Natural killer cell (primary cell): ENCODE measurements at regions not wholly inside any gene's neighbourhood (a gene's known extent, or its start where the extent isn't known, plus 50 kb on each side); places are given as distances from the start of the nearest gene placed in this dataset.
"Not testable (repeated sequence)": the region's sequence is repeated elsewhere in the genome, so short reads cannot be mapped to it uniquely, and the experiment has no call there.

Source experiments
- ATAC-seq, 3 donors: fragments of 150-1000 bp in 2 of 3; fragments of 200-7000 bp in 1 of 3; cut with Tn5 transposase; 1 replicate in 1 of 3; 2 replicates in 2 of 3; pipeline ENCODE4 v1.10.0; 2021; ENCODE audit warnings: mild to moderate bottlenecking in 2 of 3, moderate library complexity in 2 of 3
- DNase-seq, 2 donors: peaks; one replicate each; pipeline versions ENCODE4 v3.0.0 to v3.0.0-alpha.2; 2013 to 2021; ENCODE audit warnings: mixed read lengths in 1 of 2
- H3K27ac ChIP-seq: one replicate; pipeline ENCODE4 v1.5.1; 2013; ENCODE audit warnings: mild to moderate bottlenecking, low read length
- H3K27me3 ChIP-seq: one replicate; pipeline ENCODE4 v1.6.1; 2013; ENCODE audit warnings: low read length; ENCODE audit not compliant: control insufficient read depth, insufficient read depth
- H3K36me3 ChIP-seq: one replicate; pipeline ENCODE4 v1.6.1; 2013; ENCODE audit warnings: low read length; ENCODE audit not compliant: control insufficient read depth, insufficient read depth
- H3K4me1 ChIP-seq: one replicate; pipeline ENCODE4 v1.6.1; 2013; ENCODE audit warnings: low read length; ENCODE audit not compliant: control insufficient read depth, insufficient read depth
- H3K4me3 ChIP-seq: one replicate; pipeline ENCODE4 v1.5.1; 2013; ENCODE audit warnings: low read length
- H3K9me3 ChIP-seq: one replicate; pipeline ENCODE4 v1.6.1; 2013; ENCODE audit warnings: low read length; ENCODE audit not compliant: control insufficient read depth, insufficient read depth
- H3K27ac Mint-ChIP-seq, 2 donors: one replicate each; pipeline ENCODE4 v1.8.0; 2022; ENCODE audit warnings: mild to moderate bottlenecking in 2 of 2, mixed read lengths in 2 of 2, moderate library complexity in 1 of 2
- H3K27me3 Mint-ChIP-seq, 2 donors: one replicate each; pipeline ENCODE4 v1.8.0; 2022; ENCODE audit warnings: low read depth in 2 of 2, mixed read lengths in 2 of 2
- H3K36me3 Mint-ChIP-seq: one replicate; pipeline ENCODE4 v1.8.0; 2022; ENCODE audit warnings: mixed read lengths
- H3K4me1 Mint-ChIP-seq, 2 donors: one replicate each; pipeline ENCODE4 v1.8.0; 2022; ENCODE audit warnings: mixed read lengths in 2 of 2
- H3K4me3 Mint-ChIP-seq: one replicate; pipeline ENCODE4 v1.8.0; 2022; ENCODE audit warnings: mild to moderate bottlenecking, moderate library complexity, mixed read lengths
- H3K9me3 Mint-ChIP-seq, 2 donors: one replicate each; pipeline ENCODE4 v1.8.0; 2022; ENCODE audit warnings: mixed read lengths in 2 of 2
- WGBS: methylation state at CpG from one replicate; pipeline ENCODE4 v1.1.7; 2013; ENCODE audit warnings: missing lambda C conversion rate; ENCODE audit not compliant: insufficient coverage; 5-methylcytosine and 5-hydroxymethylcytosine counted together
- intact Hi-C: fragments of 100-400 bp; cut with micrococcal nuclease; formaldehyde crosslinking; loops from one replicate; pipeline ENCODE4 v1.14.2; 2022
- TF ChIP-seq, protein P1 (sequence below): fragments of 200-600 bp; IDR thresholded peaks from one replicate; pipeline ENCODE4 v1.8.0; 2022; ENCODE audit warnings: antibody characterized with exemption

DNA sequence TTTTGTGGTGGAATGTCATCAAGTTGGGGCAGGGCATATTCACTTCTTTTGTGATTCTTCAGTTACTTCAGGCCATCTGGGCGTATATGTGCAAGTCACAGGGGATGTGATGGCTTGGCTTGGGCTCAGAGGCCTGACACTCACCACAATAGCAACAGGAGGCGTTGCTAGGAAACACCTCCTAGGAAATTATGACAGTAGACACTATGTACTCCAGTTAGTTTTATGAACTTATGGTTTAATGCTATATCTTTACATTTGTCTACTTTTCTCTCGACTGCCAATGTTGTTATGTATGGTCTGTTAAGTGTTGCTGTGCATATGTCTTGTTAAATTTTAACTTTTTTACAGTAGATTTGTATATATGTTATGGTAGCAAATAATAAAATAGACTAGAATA is 788.7 kb upstream of the GOT2 start:
- H3K27me3 ChIP-seq: no peaks in the 10 kb centered on the region
- no peaks in the 10 kb centered on the region for H3K4me1 Mint-ChIP-seq
- H3K36me3 Mint-ChIP-seq: no peaks in the 10 kb centered on the region
- TF ChIP-seq, protein P1, sequence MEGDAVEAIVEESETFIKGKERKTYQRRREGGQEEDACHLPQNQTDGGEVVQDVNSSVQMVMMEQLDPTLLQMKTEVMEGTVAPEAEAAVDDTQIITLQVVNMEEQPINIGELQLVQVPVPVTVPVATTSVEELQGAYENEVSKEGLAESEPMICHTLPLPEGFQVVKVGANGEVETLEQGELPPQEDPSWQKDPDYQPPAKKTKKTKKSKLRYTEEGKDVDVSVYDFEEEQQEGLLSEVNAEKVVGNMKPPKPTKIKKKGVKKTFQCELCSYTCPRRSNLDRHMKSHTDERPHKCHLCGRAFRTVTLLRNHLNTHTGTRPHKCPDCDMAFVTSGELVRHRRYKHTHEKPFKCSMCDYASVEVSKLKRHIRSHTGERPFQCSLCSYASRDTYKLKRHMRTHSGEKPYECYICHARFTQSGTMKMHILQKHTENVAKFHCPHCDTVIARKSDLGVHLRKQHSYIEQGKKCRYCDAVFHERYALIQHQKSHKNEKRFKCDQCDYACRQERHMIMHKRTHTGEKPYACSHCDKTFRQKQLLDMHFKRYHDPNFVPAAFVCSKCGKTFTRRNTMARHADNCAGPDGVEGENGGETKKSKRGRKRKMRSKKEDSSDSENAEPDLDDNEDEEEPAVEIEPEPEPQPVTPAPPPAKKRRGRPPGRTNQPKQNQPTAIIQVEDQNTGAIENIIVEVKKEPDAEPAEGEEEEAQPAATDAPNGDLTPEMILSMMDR: no peak
- no peaks in the 10 kb centered on the region for H3K27me3 Mint-ChIP-seq
- H3K27ac Mint-ChIP-seq: no peak overlapping the region
- H3K36me3 ChIP-seq: no peaks in the 10 kb centered on the region
- no peak overlapping the region for H3K27ac ChIP-seq
- peaks cover 17 to 19% of the 10 kb centered on the region in 2 donors for H3K9me3 Mint-ChIP-seq
- intact Hi-C loops: no loop called here
- no peak for DNase-seq
- 62% methylated on average over 2 of the region's 3 CpGs for WGBS
- H3K4me3 Mint-ChIP-seq: no peak overlapping the region
- no peaks in the 10 kb centered on the region for H3K4me1 ChIP-seq
- no peaks in the 10 kb centered on the region for H3K9me3 ChIP-seq
- ATAC-seq: no peak
- no peak overlapping the region for H3K4me3 ChIP-seq

DNA sequence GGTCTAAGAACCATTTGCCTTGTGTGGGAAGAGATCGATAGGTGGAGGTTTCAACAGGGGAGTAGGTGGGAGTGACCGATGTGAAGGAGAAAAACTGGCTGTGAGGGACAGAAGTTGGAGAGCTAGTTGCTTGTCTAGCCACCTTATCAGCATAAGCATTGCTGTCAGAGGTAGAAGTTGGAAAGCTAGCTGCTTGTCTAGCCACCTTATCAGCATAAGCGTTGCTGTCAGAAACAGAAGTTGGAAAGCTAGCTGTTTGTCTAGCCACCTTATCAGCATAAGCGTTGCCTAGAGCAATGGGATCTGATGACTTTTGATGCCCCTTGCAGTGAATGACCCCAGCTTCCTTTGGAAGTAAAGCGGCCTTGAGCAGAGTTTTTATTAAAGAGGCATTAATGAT is 784.6 kb upstream of the GOT2 start:
- 87% methylated on average over 5 of the region's 5 CpGs for WGBS
- H3K27ac Mint-ChIP-seq, ATAC-seq, H3K4me1 Mint-ChIP-seq, H3K27me3 Mint-ChIP-seq, H3K27me3 ChIP-seq, intact Hi-C loops, H3K36me3 Mint-ChIP-seq, H3K4me3 Mint-ChIP-seq, H3K9me3 ChIP-seq, H3K4me1 ChIP-seq, H3K36me3 ChIP-seq, H3K27ac ChIP-seq, H3K4me3 ChIP-seq, DNase-seq: not testable (repeated sequence)
- H3K9me3 Mint-ChIP-seq: peaks cover 31 to 40% of the 10 kb centered on the region in 2 donors

DNA sequence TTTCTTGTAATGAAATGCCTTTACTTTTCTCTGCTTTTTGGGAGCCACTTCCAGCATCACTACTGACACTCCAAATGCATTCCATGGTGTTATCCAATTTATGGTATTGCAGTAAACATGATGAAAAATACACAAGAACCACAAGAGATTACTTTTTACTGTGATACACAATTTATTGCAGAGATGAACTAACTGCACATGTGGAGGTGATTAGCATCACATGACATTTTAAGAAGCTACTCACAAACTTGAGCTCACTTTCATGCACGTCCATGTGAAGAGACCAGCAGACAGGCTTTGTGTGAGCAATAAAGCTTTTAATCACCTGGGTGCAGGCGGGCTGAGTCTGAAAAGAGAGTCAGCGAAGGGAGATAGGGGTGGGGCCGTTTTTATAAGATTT is 780.5 kb upstream of the GOT2 start:
- TF ChIP-seq, protein P1: no peak
- DNase-seq (no peak), ATAC-seq (no peak)
- Mint-ChIP-seq H3K9me3 (peaks cover 24 to 32% of the 10 kb centered on the region in 2 donors), H3K27me3 (no peaks in the 10 kb centered on the region), H3K36me3 (no peaks in the 10 kb centered on the region), H3K4me3 (no peak overlapping the region), H3K27ac (no peak overlapping the region), H3K4me1 (no peaks in the 10 kb centered on the region)
- Histone ChIP-seq H3K36me3 (no peaks in the 10 kb centered on the region), H3K4me3 (no peak overlapping the region), H3K27me3 (no peaks in the 10 kb centered on the region), H3K9me3 (no peaks in the 10 kb centered on the region), H3K4me1 (no peaks in the 10 kb centered on the region), H3K27ac (no peak overlapping the region)
- 100% methylated on average over 1 of the region's 4 CpGs for WGBS
- intact Hi-C loops: no loop called here

DNA sequence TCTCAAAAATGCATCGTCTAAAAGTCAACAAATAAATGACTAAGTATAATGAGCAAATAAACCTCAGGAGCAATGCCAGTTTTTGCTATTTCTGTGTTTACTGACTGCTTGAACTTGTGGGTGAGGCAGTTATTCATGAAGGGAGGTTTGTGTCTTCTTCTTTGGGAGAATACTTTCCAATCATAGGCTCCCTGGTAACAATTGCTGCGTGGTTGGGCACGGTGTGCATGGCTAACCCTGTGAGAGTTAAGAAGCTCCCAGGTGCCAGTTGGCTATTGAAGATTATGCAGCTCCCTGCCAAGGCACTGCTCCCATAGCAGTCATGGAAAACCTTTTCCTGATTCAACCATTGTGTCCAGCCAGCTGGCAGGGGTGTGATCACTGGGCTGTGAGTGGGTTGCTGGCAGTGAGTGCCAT is 775.9 kb upstream of the GOT2 start:
- Mint-ChIP-seq H3K36me3 (peaks cover 5% of the 10 kb centered on the region), H3K27ac (no peak overlapping the region), H3K4me3 (no peak overlapping the region), H3K4me1 (no peaks in the 10 kb centered on the region), H3K27me3 (no peaks in the 10 kb centered on the region), H3K9me3 (peaks cover 10 to 11% of the 10 kb centered on the region in 2 donors)
- no peaks in the 10 kb centered on the region for H3K27me3 ChIP-seq
- no peaks in the 10 kb centered on the region for H3K9me3 ChIP-seq
- TF ChIP-seq, protein P1: no peak
- no peak overlapping the region for H3K27ac ChIP-seq
- ATAC-seq: no peak
- no peak for DNase-seq
- H3K36me3 ChIP-seq: no peaks in the 10 kb centered on the region
- WGBS: 91% methylated on average over 3 of the region's 3 CpGs
- H3K4me1 ChIP-seq: no peaks in the 10 kb centered on the region
- no peak overlapping the region for H3K4me3 ChIP-seq
- intact Hi-C loops: no loop called here
